Liver (tissue), 8 donors: ENCODE measurements at regions not wholly inside any gene's neighbourhood (a gene's known extent, or its start where the extent isn't known, plus 50 kb on each side); places are given as distances from the start of the nearest gene placed in this dataset.

Source experiments
- DNase-seq: peaks from one replicate; pipeline ENCODE4 v3.0.0-alpha.2; 2017; ENCODE audit warnings: low spot score
- H3K27ac ChIP-seq, 2 donors: one replicate each; pipeline ENCODE4 v1.7.0; 2013; ENCODE audit warnings: inconsistent platforms in 2 of 2, low read length in 2 of 2, control low read depth in 1 of 2, low read depth in 1 of 2, mild to moderate bottlenecking in 1 of 2
- H3K27me3 ChIP-seq, 4 donors: one replicate each; pipeline versions ENCODE4 v1.6.1 to v1.7.0; 2013; ENCODE audit warnings: low read length in 3 of 4, inconsistent platforms in 1 of 4, mild to moderate bottlenecking in 1 of 4, moderate library complexity in 1 of 4; ENCODE audit not compliant: control insufficient read depth in 4 of 4, insufficient read depth in 4 of 4
- H3K36me3 ChIP-seq, 4 donors: one replicate each; pipeline versions ENCODE4 v1.6.1 to v1.7.0; 2013; ENCODE audit warnings: low read length in 3 of 4, mild to moderate bottlenecking in 3 of 4, low read depth in 1 of 4, moderate library complexity in 1 of 4; ENCODE audit not compliant: control insufficient read depth in 4 of 4, insufficient read depth in 3 of 4
- H3K4me1 ChIP-seq, 4 donors: one replicate each; pipeline versions ENCODE4 v1.6.1 to v1.7.0; 2013; ENCODE audit warnings: low read length in 3 of 4, mild to moderate bottlenecking in 3 of 4, moderate library complexity in 1 of 4; ENCODE audit not compliant: control insufficient read depth in 4 of 4, insufficient read depth in 4 of 4
- H3K4me3 ChIP-seq, 3 donors: one replicate each; pipeline versions ENCODE4 v1.6.1 to v1.7.0; 2013; ENCODE audit warnings: low read length in 3 of 3, control low read depth in 1 of 3, low read depth in 1 of 3, mild to moderate bottlenecking in 1 of 3
- H3K9ac ChIP-seq, 2 donors: one replicate each; pipeline ENCODE4 v1.7.0; 2013; ENCODE audit warnings: low read length in 2 of 2, mild to moderate bottlenecking in 2 of 2, moderate library complexity in 2 of 2, control low read depth in 1 of 2, low read depth in 1 of 2
- H3K9me3 ChIP-seq, 4 donors: one replicate each; pipeline versions ENCODE4 v1.6.1 to v1.7.0; 2013; ENCODE audit warnings: low read length in 3 of 4; ENCODE audit not compliant: control insufficient read depth in 4 of 4
- EGR1 ChIP-seq, 2 donors: IDR thresholded peaks; 2 replicates each; pipeline ENCODE4 v1.6.1; 2016 to 2018; ENCODE audit warnings: antibody characterized with exemption in 2 of 2, low read depth in 2 of 2
- FOXA1 ChIP-seq: IDR thresholded peaks from 2 replicates; pipeline ENCODE4 v1.6.1; 2016; ENCODE audit warnings: antibody characterized with exemption
- GABPA ChIP-seq, 2 donors: IDR thresholded peaks in 1 of 2; conservative IDR thresholded peaks in 1 of 2; 2 replicates each; pipeline ENCODE4 v1.6.1; 2016; ENCODE audit warnings: antibody characterized with exemption in 2 of 2, mild to moderate bottlenecking in 1 of 2, moderate library complexity in 1 of 2
- HNF4A ChIP-seq, 2 donors: conservative IDR thresholded peaks; 2 replicates each; pipeline ENCODE4 v1.6.1; 2016; ENCODE audit warnings: antibody characterized with exemption in 2 of 2, mild to moderate bottlenecking in 2 of 2
- HNF4G ChIP-seq: IDR thresholded peaks from 2 replicates; pipeline ENCODE4 v1.6.1; 2016; ENCODE audit warnings: antibody characterized with exemption
- JUND ChIP-seq, 2 donors: IDR thresholded peaks; 2 replicates each; pipeline ENCODE4 v1.6.1; 2016; ENCODE audit warnings: antibody characterized with exemption in 2 of 2
- MAX ChIP-seq: IDR thresholded peaks from 2 replicates; pipeline ENCODE4 v1.6.1; 2016; ENCODE audit warnings: antibody characterized with exemption
- NR2F2 ChIP-seq: IDR thresholded peaks from 2 replicates; pipeline ENCODE4 v1.6.1; 2016; ENCODE audit warnings: antibody characterized with exemption
- RAD21 ChIP-seq, 2 donors: IDR thresholded peaks; 2 replicates each; pipeline ENCODE4 v1.6.1; 2016; ENCODE audit warnings: antibody characterized with exemption in 2 of 2, mild to moderate bottlenecking in 2 of 2
- REST ChIP-seq: IDR thresholded peaks from 2 replicates; pipeline ENCODE4 v1.6.1; 2016; ENCODE audit warnings: antibody characterized with exemption, mild to moderate bottlenecking
- RXRA ChIP-seq, 2 donors: IDR thresholded peaks; 2 replicates each; pipeline ENCODE4 v1.6.1; 2017 to 2018; ENCODE audit warnings: antibody characterized with exemption in 2 of 2, mild to moderate bottlenecking in 1 of 2
- SP1 ChIP-seq: IDR thresholded peaks from 2 replicates; pipeline ENCODE4 v1.6.1; 2018; ENCODE audit warnings: antibody characterized with exemption, mild to moderate bottlenecking
- TAF1 ChIP-seq: conservative IDR thresholded peaks from 2 replicates; pipeline ENCODE4 v1.6.1; 2016; ENCODE audit warnings: antibody characterized with exemption, mild to moderate bottlenecking
- YY1 ChIP-seq: IDR thresholded peaks from 2 replicates; pipeline ENCODE4 v1.6.1; 2016; ENCODE audit warnings: antibody characterized with exemption, mild to moderate bottlenecking
- ZBTB33 ChIP-seq: IDR thresholded peaks from 2 replicates; pipeline ENCODE4 v1.6.1; 2016; ENCODE audit warnings: antibody characterized with exemption
- WGBS: extraction: QIAGEN DNeasy Blood & Tissue Kit; methylation state at CpG from one replicate; pipeline ENCODE4 v1.1.7; 2013; 5-methylcytosine and 5-hydroxymethylcytosine counted together
- TF ChIP-seq, protein P1 (sequence below): fragments of 150-350 bp; IDR thresholded peaks from 2 replicates; pipeline ENCODE4 v1.5.1; 2017; ENCODE audit warnings: improper control_type of control experiment, low read depth, low read length; ENCODE audit not compliant: missing input control
- TF ChIP-seq, protein P2 (sequence below): IDR thresholded peaks from 2 replicates; pipeline ENCODE4 v1.6.1; 2016; ENCODE audit warnings: antibody characterized with exemption
- donor health status: healthy.
- donor health status: healthy.
- donor health status: healthy.
- donor health status: healthy.
- donor health status: healthy.

DNA sequence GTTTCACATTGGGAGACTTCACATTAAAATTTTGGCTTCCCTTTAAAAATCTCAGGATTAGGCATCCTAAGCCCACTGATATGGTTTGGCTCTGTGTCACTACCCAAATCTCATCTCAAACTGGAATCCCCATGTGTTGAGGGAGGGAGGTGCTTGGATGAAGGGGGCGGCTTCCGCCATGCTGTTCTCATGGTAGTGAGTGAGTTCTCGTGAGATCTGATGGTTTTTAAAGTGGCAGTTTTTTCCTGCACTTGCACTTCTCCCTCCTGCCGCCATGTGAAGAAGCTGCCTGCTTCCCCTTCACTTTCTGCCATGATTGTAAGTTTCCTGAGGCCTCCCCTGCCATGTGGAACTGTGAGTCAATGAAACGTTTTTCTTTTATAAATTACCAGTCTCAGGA is 65.7 kb upstream of the PLXNC1 start:
- TF ChIP-seq JUND (IDR thresholded peaks at IDR 0.05) (no peak), SP1 (no peak), REST (no peak), RXRA (IDR thresholded peaks at IDR 0.05) (no peak), EGR1 (IDR thresholded peaks at IDR 0.05; ENCODE audit: low read depth in 2 of 2) (no peak), RAD21 (IDR thresholded peaks at IDR 0.05) (no peak), FOXA1 (no peak), ZBTB33 (no peak), HNF4A (conservative IDR thresholded peaks at IDR 0.05) (no peak), HNF4G (no peak), MAX (no peak), NR2F2 (no peak), TAF1 (no peak), GABPA (IDR thresholded peaks at IDR 0.05 in 1 of 2, conservative IDR thresholded peaks at IDR 0.05 in 1 of 2) (no peak)
- TF ChIP-seq, protein P1, sequence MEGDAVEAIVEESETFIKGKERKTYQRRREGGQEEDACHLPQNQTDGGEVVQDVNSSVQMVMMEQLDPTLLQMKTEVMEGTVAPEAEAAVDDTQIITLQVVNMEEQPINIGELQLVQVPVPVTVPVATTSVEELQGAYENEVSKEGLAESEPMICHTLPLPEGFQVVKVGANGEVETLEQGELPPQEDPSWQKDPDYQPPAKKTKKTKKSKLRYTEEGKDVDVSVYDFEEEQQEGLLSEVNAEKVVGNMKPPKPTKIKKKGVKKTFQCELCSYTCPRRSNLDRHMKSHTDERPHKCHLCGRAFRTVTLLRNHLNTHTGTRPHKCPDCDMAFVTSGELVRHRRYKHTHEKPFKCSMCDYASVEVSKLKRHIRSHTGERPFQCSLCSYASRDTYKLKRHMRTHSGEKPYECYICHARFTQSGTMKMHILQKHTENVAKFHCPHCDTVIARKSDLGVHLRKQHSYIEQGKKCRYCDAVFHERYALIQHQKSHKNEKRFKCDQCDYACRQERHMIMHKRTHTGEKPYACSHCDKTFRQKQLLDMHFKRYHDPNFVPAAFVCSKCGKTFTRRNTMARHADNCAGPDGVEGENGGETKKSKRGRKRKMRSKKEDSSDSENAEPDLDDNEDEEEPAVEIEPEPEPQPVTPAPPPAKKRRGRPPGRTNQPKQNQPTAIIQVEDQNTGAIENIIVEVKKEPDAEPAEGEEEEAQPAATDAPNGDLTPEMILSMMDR: no peak
- Histone ChIP-seq H3K9me3 (peaks cover 0 to 3% (median 0%) of the 10 kb centered on the region in 4 donors), H3K27me3 (no peaks in the 10 kb centered on the region), H3K4me1 (no peaks in the 10 kb centered on the region), H3K27ac (no peak overlapping the region), H3K36me3 (no peaks in the 10 kb centered on the region), H3K4me3 (no peak overlapping the region), H3K9ac (no peak overlapping the region)
- no peak for DNase-seq
- WGBS: 89% methylated on average over 5 of the region's 5 CpGs

DNA sequence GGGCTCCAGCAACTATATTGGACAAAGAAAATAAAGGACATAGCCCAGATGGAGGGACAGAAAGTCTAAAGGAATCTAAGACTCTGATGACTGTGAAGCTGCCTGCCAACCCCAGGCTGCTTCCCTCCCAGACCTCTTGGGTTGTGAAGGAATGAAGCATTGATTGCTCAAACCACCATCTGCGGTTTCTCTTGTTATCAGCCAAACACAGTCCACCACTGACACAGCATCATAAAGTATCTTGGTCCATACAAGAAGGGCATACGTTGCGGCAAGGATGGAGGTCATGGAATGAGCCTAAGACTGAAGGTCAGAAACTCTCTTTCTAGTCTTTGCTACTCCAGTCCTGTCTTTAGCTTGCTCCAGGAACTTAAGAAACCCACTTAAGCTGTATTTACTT is 58.5 kb upstream of the PLXNC1 start:
- no peak overlapping the region for H3K4me3 ChIP-seq
- H3K9ac ChIP-seq: no peak overlapping the region
- no peak for DNase-seq
- TF ChIP-seq FOXA1: no peak
- no peak for TF ChIP-seq RXRA (IDR thresholded peaks at IDR 0.05)
- TF ChIP-seq MAX: no peak
- no peak for TF ChIP-seq HNF4G
- TF ChIP-seq, protein P2, sequence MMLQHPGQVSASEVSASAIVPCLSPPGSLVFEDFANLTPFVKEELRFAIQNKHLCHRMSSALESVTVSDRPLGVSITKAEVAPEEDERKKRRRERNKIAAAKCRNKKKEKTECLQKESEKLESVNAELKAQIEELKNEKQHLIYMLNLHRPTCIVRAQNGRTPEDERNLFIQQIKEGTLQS: no peak
- no peak for TF ChIP-seq YY1
- TF ChIP-seq NR2F2: no peak
- no peak for TF ChIP-seq GABPA (IDR thresholded peaks at IDR 0.05 in 1 of 2, conservative IDR thresholded peaks at IDR 0.05 in 1 of 2)
- H3K4me1 ChIP-seq: no peaks in the 10 kb centered on the region
- no peaks in the 10 kb centered on the region for H3K36me3 ChIP-seq
- H3K27ac ChIP-seq: no peak overlapping the region
- 79% methylated on average over 3 of the region's 3 CpGs for WGBS
- no peaks in the 10 kb centered on the region for H3K27me3 ChIP-seq
- peaks cover 0 to under 1% (median 0%) of the 10 kb centered on the region in 4 donors for H3K9me3 ChIP-seq
